BJ (cell line): ENCODE measurements at regions not wholly inside any gene's neighbourhood (a gene's known extent, or its start where the extent isn't known, plus 50 kb on each side); places are given as distances from the start of the nearest gene placed in this dataset.

Experiments used
- CTCF ChIA-PET: fragments of 350-600 bp; formaldehyde crosslinking; extraction: SDS; loops from one replicate; lab custom pipeline; 2021; ENCODE audit warnings: antibody characterized with exemption, inconsistent platforms; lab: Yijun Ruan, JAX
- POLR2A ChIA-PET: fragments of 300-600 bp; sonication (Branson Sonifier 250); formaldehyde crosslinking; extraction: SDS; loops from one replicate; lab custom pipeline; 2021; ENCODE audit warnings: antibody characterized with exemption; lab: Charles Lee
- DNase-seq: peaks from one replicate; pipeline ENCODE4 v3.0.0-alpha.2; 2011; ENCODE audit warnings: low read depth
- H3K27me3 ChIP-seq: 2 replicates; pipeline ENCODE4 v1.6.0; 2011; ENCODE audit warnings: low read length; ENCODE audit not compliant: control insufficient read depth, insufficient read depth
- H3K36me3 ChIP-seq: 2 replicates; pipeline ENCODE4 v1.5.1; 2011; ENCODE audit warnings: low read length; ENCODE audit not compliant: control insufficient read depth, insufficient read depth
- H3K4me3 ChIP-seq: 2 replicates; pipeline ENCODE4 v1.5.1; 2011; ENCODE audit warnings: low read depth, mild to moderate bottlenecking, control low read depth, low read length
- CTCF ChIP-seq: IDR thresholded peaks from 2 replicates; pipeline ENCODE4 v1.5.1; 2011; ENCODE audit warnings: low read depth, mild to moderate bottlenecking, control low read depth, inconsistent platforms, low read length, moderate library complexity; ENCODE audit not compliant: insufficient read depth

GRCh38 chr12:5096241-5096924 lies 52.7 kb downstream of the KCNA5 start:
- DNase-seq, result peak; percentile 62
- ChIA-PET CTCF (interaction anchor here (0.6 to 2.3 kb wide), 5 partner anchors 332 to 1506 kb away, joined by 3 to 12 read pairs (median 3); partner anchors contain the start of gene NTF3), POLR2A (interaction anchor here (0.6 kb wide), 1 partner anchor 77 kb away, joined by 4 read pairs; no protein-coding TSS in a partner anchor)
- Histone ChIP-seq H3K36me3 (no peaks in the 10 kb centered on the region), H3K27me3 (no peaks in the 10 kb centered on the region), H3K4me3 (no peak overlapping the region)
- peak; percentile 34; the same call in 1 of the 2 replicates for TF ChIP-seq CTCF

- H3K4me3 ChIP-seq, result no peak overlapping the region
- DNase-seq, result no peak
- no peak for TF ChIP-seq CTCF
- no peaks in the 10 kb centered on the region for H3K36me3 ChIP-seq
- ChIA-PET CTCF (interaction anchor here (1.0 to 2.3 kb wide), 2 partner anchors 330 to 551 kb away, joined by 3 to 12 read pairs; no protein-coding TSS in a partner anchor), POLR2A (no interaction called here)
- H3K27me3 ChIP-seq, result no peaks in the 10 kb centered on the region
Observed at GRCh38 chr12:5097786-5098185, 54.1 kb downstream of the KCNA5 start.

- H3K27me3 ChIP-seq, result no peaks in the 10 kb centered on the region
- DNase-seq, result no peak
- ChIA-PET CTCF (interaction anchor here (0.9 kb wide), 1 partner anchor 72 kb away, joined by 3 read pairs; no protein-coding TSS in a partner anchor), POLR2A (no interaction called here)
- no peaks in the 10 kb centered on the region for H3K36me3 ChIP-seq
- TF ChIP-seq CTCF, result no peak
- H3K4me3 ChIP-seq, result no peak overlapping the region
Observed at GRCh38 chr12:5099136-5099535, 55.5 kb downstream of the KCNA5 start.

- ChIA-PET CTCF (interaction anchor here (0.9 kb wide), 1 partner anchor 72 kb away, joined by 3 read pairs; no protein-coding TSS in a partner anchor), POLR2A (no interaction called here)
- TF ChIP-seq CTCF, result no peak
- Histone ChIP-seq H3K36me3 (no peaks in the 10 kb centered on the region), H3K27me3 (no peaks in the 10 kb centered on the region), H3K4me3 (no peak overlapping the region)
- DNase-seq, result no peak
Observed at GRCh38 chr12:5099591-5099990, 55.9 kb downstream of the KCNA5 start.

GRCh38 chr12:5101686-5102085 lies 58.0 kb downstream of the KCNA5 start:
- Histone ChIP-seq H3K36me3 (no peaks in the 10 kb centered on the region), H3K27me3 (no peaks in the 10 kb centered on the region), H3K4me3 (no peak overlapping the region)
- DNase-seq, result no peak
- CTCF ChIA-PET, result interaction anchor here (0.7 to 1.6 kb wide), 5 partner anchors 80 to 1472 kb away, joined by 3 to 5 read pairs (median 3); no protein-coding TSS in a partner anchor
- TF ChIP-seq CTCF, result no peak
- POLR2A ChIA-PET, result no interaction called here
